Coronary artery (tissue), 2 donors: ENCODE measurements at regions not wholly inside any gene's neighbourhood (a gene's known extent, or its start where the extent isn't known, plus 50 kb on each side); places are given as distances from the start of the nearest gene placed in this dataset.

Experiments
- DNase-seq: peaks from one replicate; pipeline ENCODE4 v3.0.0-alpha.2; 2017; ENCODE audit warnings: low spot score
- H3K27ac ChIP-seq, 2 donors: fragments of 200-600 bp; sonication (generic); one replicate each; pipeline ENCODE4 v1.5.1; 2016 to 2019
- H3K4me3 ChIP-seq: fragments of 200-600 bp; sonication (generic); 2 replicates; pipeline ENCODE4 v1.5.1; 2016; ENCODE audit warnings: mild to moderate bottlenecking, moderate library complexity
- CTCF ChIP-seq: fragments of 200-600 bp; sonication (generic); IDR thresholded peaks from one replicate; pipeline ENCODE4 v1.5.1; 2019; ENCODE audit warnings: antibody characterized with exemption

GRCh38 chr1:94629259-94630181 lies 88.0 kb upstream of the F3 start:
- H3K27ac ChIP-seq = no peak overlapping the region
- no peak for DNase-seq
- TF ChIP-seq CTCF = no peak
- no peak overlapping the region for H3K4me3 ChIP-seq

GRCh38 chr1:94628499-94628843 lies 86.9 kb upstream of the F3 start:
- DNase-seq = no peak
- TF ChIP-seq CTCF = no peak
- no peak overlapping the region for H3K4me3 ChIP-seq
- H3K27ac ChIP-seq = no peak overlapping the region

- no peak for DNase-seq
- Histone ChIP-seq H3K4me3 (no peak overlapping the region), H3K27ac (no peak overlapping the region)
- no peak for TF ChIP-seq CTCF
Observed at GRCh38 chr1:94627771-94628498, 86.4 kb upstream of the F3 start.

GRCh38 chr1:94624203-94624602 lies 82.6 kb upstream of the F3 start:
- Histone ChIP-seq H3K27ac (no peak overlapping the region), H3K4me3 (no peak overlapping the region)
- no peak for TF ChIP-seq CTCF
- DNase-seq = no peak

GRCh38 chr1:94623560-94624148 lies 82.1 kb upstream of the F3 start:
- no peak for TF ChIP-seq CTCF
- no peak overlapping the region for H3K4me3 ChIP-seq
- DNase-seq = no peak
- H3K27ac ChIP-seq = no peak overlapping the region

- Histone ChIP-seq H3K27ac (no peak overlapping the region), H3K4me3 (no peak overlapping the region)
- DNase-seq = no peak
- TF ChIP-seq CTCF = no peak
Observed at GRCh38 chr1:94622757-94623156, 81.2 kb upstream of the F3 start.
